Cardiac muscle cell (in vitro differentiated cells and primary cell): ENCODE measurements at regions not wholly inside any gene's neighbourhood (a gene's known extent, or its start where the extent isn't known, plus 50 kb on each side); places are given as distances from the start of the nearest gene placed in this dataset.

Experiments
- DNase-seq, 2 donors: peaks; one replicate each; pipeline versions ENCODE4 v3.0.0 to v3.0.0-alpha.2; 2010 to 2017; ENCODE audit warnings: low read depth in 1 of 2, low spot score in 1 of 2
- H3K27ac ChIP-seq: fragments of 200-600 bp; sonication (generic); 2 replicates; pipeline ENCODE4 v1.5.1; 2016
- H3K27me3 ChIP-seq: fragments of 200-600 bp; sonication (generic); 2 replicates; pipeline ENCODE4 v1.6.0; 2016; ENCODE audit warnings: control low read depth
- H3K36me3 ChIP-seq: fragments of 200-600 bp; sonication (generic); 2 replicates; pipeline ENCODE4 v1.5.1; 2016; ENCODE audit warnings: control low read depth
- H3K4me1 ChIP-seq: fragments of 200-600 bp; sonication (generic); 2 replicates; pipeline ENCODE4 v1.8.1; 2017; ENCODE audit warnings: low read depth, mild to moderate bottlenecking, mixed run types
- H3K4me3 ChIP-seq: fragments of 200-600 bp; sonication (generic); 2 replicates; pipeline ENCODE4 v1.5.1; 2016; ENCODE audit warnings: mild to moderate bottlenecking
- H3K9me3 ChIP-seq: fragments of 200-600 bp; sonication (generic); 2 replicates; pipeline ENCODE4 v1.5.1; 2017; ENCODE audit warnings: low read depth, mild to moderate bottlenecking, control low read depth
- CTCF ChIP-seq: IDR thresholded peaks from 2 replicates; pipeline ENCODE4 v1.5.1; 2012; ENCODE audit warnings: low read depth, mild to moderate bottlenecking, low read length

GRCh38 chr3:816605-817004 is 276.2 kb upstream of the CNTN6 start:
- H3K27ac ChIP-seq = no peak overlapping the region
- no peak for TF ChIP-seq CTCF
- no peaks in the 10 kb centered on the region for H3K4me1 ChIP-seq
- H3K4me3 ChIP-seq = no peak overlapping the region
- no peaks in the 10 kb centered on the region for H3K36me3 ChIP-seq
- no peak for DNase-seq
- H3K9me3 ChIP-seq = no peaks in the 10 kb centered on the region
- H3K27me3 ChIP-seq = no peaks in the 10 kb centered on the region

DNA sequence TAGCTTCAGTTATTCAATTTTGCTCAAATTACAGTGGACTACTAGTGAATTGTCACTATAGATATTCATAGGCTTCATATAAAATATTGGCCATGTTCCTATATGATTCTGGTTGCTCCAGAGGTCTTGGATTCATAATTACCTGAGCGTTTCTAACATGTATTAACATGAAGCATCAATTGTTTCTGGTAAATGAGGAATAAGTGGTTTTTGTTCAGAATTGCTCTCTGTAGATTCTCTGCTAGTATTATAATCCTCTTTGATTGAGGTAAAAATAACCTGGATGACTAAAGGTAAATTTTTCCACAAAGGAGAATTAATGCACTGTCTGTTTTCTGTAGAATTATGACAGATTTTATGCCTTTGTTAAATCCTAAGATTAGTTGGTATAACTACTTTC is 258.1 kb upstream of the CNTN6 start:
- no peaks in the 10 kb centered on the region for H3K9me3 ChIP-seq
- TF ChIP-seq CTCF = no peak
- H3K27me3 ChIP-seq = no peaks in the 10 kb centered on the region
- H3K36me3 ChIP-seq = no peaks in the 10 kb centered on the region
- H3K4me1 ChIP-seq = no peaks in the 10 kb centered on the region
- H3K4me3 ChIP-seq = no peak overlapping the region
- no peak for DNase-seq
- no peak overlapping the region for H3K27ac ChIP-seq

- DNase-seq = no peak
- H3K27me3 ChIP-seq = no peaks in the 10 kb centered on the region
- no peaks in the 10 kb centered on the region for H3K9me3 ChIP-seq
- no peak overlapping the region for H3K4me3 ChIP-seq
- H3K4me1 ChIP-seq = no peaks in the 10 kb centered on the region
- H3K36me3 ChIP-seq = no peaks in the 10 kb centered on the region
- H3K27ac ChIP-seq = no peak overlapping the region
- no peak for TF ChIP-seq CTCF
Observed at GRCh38 chr3:835096-835495, 257.7 kb upstream of the CNTN6 start.

DNA sequence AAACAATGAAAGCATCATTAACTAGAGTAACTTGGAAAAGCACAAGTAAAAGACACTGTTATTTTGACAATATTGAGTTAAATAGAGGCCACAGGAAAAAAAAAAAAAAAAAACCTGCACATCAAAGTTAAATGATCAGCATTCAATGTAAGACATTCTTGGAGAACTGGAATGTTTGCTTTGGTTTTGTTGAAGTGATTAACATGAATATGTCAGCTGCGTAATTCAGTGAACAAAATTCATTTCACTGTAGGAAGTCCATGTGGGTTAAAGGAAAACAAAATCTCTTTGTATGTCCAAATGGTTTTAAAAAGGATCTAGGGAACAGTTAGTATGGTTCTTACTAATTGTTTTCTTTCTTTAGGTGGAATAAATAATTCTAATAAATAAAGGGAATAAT is 252.8 kb upstream of the CNTN6 start:
- DNase-seq = no peak
- Histone ChIP-seq H3K36me3 (no peaks in the 10 kb centered on the region), H3K4me1 (no peaks in the 10 kb centered on the region), H3K27me3 (no peaks in the 10 kb centered on the region), H3K27ac (no peak overlapping the region), H3K9me3 (no peaks in the 10 kb centered on the region), H3K4me3 (no peak overlapping the region)
- no peak for TF ChIP-seq CTCF

- no peaks in the 10 kb centered on the region for H3K36me3 ChIP-seq
- no peaks in the 10 kb centered on the region for H3K4me1 ChIP-seq
- H3K27ac ChIP-seq = no peak overlapping the region
- no peaks in the 10 kb centered on the region for H3K27me3 ChIP-seq
- DNase-seq = no peak
- H3K9me3 ChIP-seq = no peaks in the 10 kb centered on the region
- no peak overlapping the region for H3K4me3 ChIP-seq
- no peak for TF ChIP-seq CTCF
Observed at GRCh38 chr3:851098-851790, 241.6 kb upstream of the CNTN6 start.
